Right lobe of liver (tissue), 4 donors: ENCODE measurements at regions not wholly inside any gene's neighbourhood (a gene's known extent, or its start where the extent isn't known, plus 50 kb on each side); places are given as distances from the start of the nearest gene placed in this dataset.

Experiments
- CTCF ChIP-seq, 4 donors: fragments of 200-600 bp in 3 of 4; fragments of 450-650 bp in 1 of 4; IDR thresholded peaks; one replicate each; pipeline versions ENCODE4 v1.5.1 to v1.8.0; 2016 to 2022; ENCODE audit warnings: antibody characterized with exemption in 4 of 4, mild to moderate bottlenecking in 2 of 4
- POLR2A ChIP-seq: fragments of 450-650 bp; IDR thresholded peaks from one replicate; pipeline ENCODE4 v1.6.1; 2017; ENCODE audit warnings: antibody characterized with exemption, mild to moderate bottlenecking
- donor health status: DM: no; HTN: no; CAD: no.
- donor health status: DM: no; HTN: no; CAD: no.
- donor health status: DM: no; HTN: yes; CAD: no.

GRCh38 chr9:71242081-71242480, 120.7 kb upstream of the TRPM3 start:
- TF ChIP-seq CTCF (IDR thresholded peaks at IDR 0.05) (no peak), POLR2A (no peak)
